Ectodermal cell (in vitro differentiated cells): ENCODE measurements at regions not wholly inside any gene's neighbourhood (a gene's known extent, or its start where the extent isn't known, plus 50 kb on each side); places are given as distances from the start of the nearest gene placed in this dataset.
"Not testable (repeated sequence)": the region's sequence is repeated elsewhere in the genome, so short reads cannot be mapped to it uniquely, and the experiment has no call there.

ENCODE experiments used
- H3K27ac ChIP-seq: 2 replicates; pipeline ENCODE4 v1.7.0; 2013; ENCODE audit warnings: mild to moderate bottlenecking, low read depth, low read length; ENCODE audit not compliant: insufficient read depth, poor library complexity, severe bottlenecking
- H3K27me3 ChIP-seq: 2 replicates; pipeline ENCODE4 v1.7.0; 2013; ENCODE audit warnings: mild to moderate bottlenecking, low read length; ENCODE audit not compliant: insufficient read depth, control insufficient read depth, poor library complexity, severe bottlenecking
- H3K36me3 ChIP-seq: one replicate; pipeline ENCODE4 v1.7.0; 2013; ENCODE audit warnings: low read length; ENCODE audit not compliant: control insufficient read depth, insufficient read depth
- H3K4me1 ChIP-seq: one replicate; pipeline ENCODE4 v1.7.0; 2013; ENCODE audit warnings: low read length; ENCODE audit not compliant: control insufficient read depth, insufficient read depth
- H3K4me3 ChIP-seq: 2 replicates; pipeline ENCODE4 v1.7.0; 2013; ENCODE audit warnings: low read depth, low read length, control low read depth; ENCODE audit not compliant: insufficient read depth
- H3K9me3 ChIP-seq: 2 replicates; pipeline ENCODE4 v1.7.0; 2013; ENCODE audit warnings: mild to moderate bottlenecking, low read length, moderate library complexity; ENCODE audit not compliant: control insufficient read depth
- WGBS, 2 experiments: methylation state at CpG; one replicate each; pipeline ENCODE4 v1.1.7; 2013; ENCODE audit warnings: missing lambda C conversion rate in 2 of 2; 5-methylcytosine and 5-hydroxymethylcytosine counted together

- H3K27me3 ChIP-seq = no peaks in the 10 kb centered on the region
- no peak overlapping the region for H3K4me3 ChIP-seq
- WGBS, 2 experiments = 80 to 81% methylated on average over 9 of the region's 9 CpGs
- H3K4me1 ChIP-seq = no peaks in the 10 kb centered on the region
- no peaks in the 10 kb centered on the region for H3K36me3 ChIP-seq
- no peaks in the 10 kb centered on the region for H3K9me3 ChIP-seq
- no peak overlapping the region for H3K27ac ChIP-seq
Measured at GRCh38 chr1:8161546-8162105, 135.5 kb upstream of the ERRFI1 start.

GRCh38 chr1:8159470-8160024, 133.4 kb upstream of the ERRFI1 start:
- Histone ChIP-seq H3K36me3 (no peaks in the 10 kb centered on the region), H3K27ac (no peak overlapping the region), H3K9me3 (no peaks in the 10 kb centered on the region), H3K27me3 (no peaks in the 10 kb centered on the region), H3K4me3 (no peak overlapping the region), H3K4me1 (peaks cover 10% of the 10 kb centered on the region)
- 92 to 95% methylated on average over 8 of the region's 8 CpGs for WGBS, 2 experiments

GRCh38 chr1:8158995-8159394, 132.9 kb upstream of the ERRFI1 start:
- Histone ChIP-seq H3K36me3 (no peaks in the 10 kb centered on the region), H3K27me3 (no peaks in the 10 kb centered on the region), H3K4me1 (peaks cover 10% of the 10 kb centered on the region), H3K4me3 (no peak overlapping the region), H3K27ac (no peak overlapping the region), H3K9me3 (no peaks in the 10 kb centered on the region)
- 94 to 95% methylated on average over 4 of the region's 4 CpGs for WGBS, 2 experiments

GRCh38 chr1:8157765-8158164, 131.7 kb upstream of the ERRFI1 start:
- Histone ChIP-seq H3K4me3 (no peak overlapping the region), H3K27me3 (no peaks in the 10 kb centered on the region), H3K4me1 (peaks cover 10% of the 10 kb centered on the region), H3K36me3 (no peaks in the 10 kb centered on the region), H3K9me3 (no peaks in the 10 kb centered on the region), H3K27ac (no peak overlapping the region)
- WGBS, 2 experiments = 95 to 97% methylated on average over 2 of the region's 2 CpGs

GRCh38 chr1:8155528-8156186, 129.5 kb upstream of the ERRFI1 start:
- no peak overlapping the region for H3K27ac ChIP-seq
- peaks cover 10% of the 10 kb centered on the region for H3K4me1 ChIP-seq
- no peaks in the 10 kb centered on the region for H3K9me3 ChIP-seq
- no peaks in the 10 kb centered on the region for H3K27me3 ChIP-seq
- no peaks in the 10 kb centered on the region for H3K36me3 ChIP-seq
- 53 to 54% methylated on average over 14 of the region's 14 CpGs for WGBS, 2 experiments
- no peak overlapping the region for H3K4me3 ChIP-seq

GRCh38 chr1:8154621-8155052, 128.5 kb upstream of the ERRFI1 start:
- Histone ChIP-seq H3K9me3 (no peaks in the 10 kb centered on the region), H3K36me3 (no peaks in the 10 kb centered on the region), H3K27me3 (no peaks in the 10 kb centered on the region), H3K27ac (no peak overlapping the region), H3K4me1 (peaks cover 10% of the 10 kb centered on the region), H3K4me3 (no peak overlapping the region)
- WGBS, 2 experiments = 68 to 73% methylated on average over 15 of the region's 15 CpGs

- Histone ChIP-seq H3K4me1 (peaks cover 10% of the 10 kb centered on the region), H3K4me3 (no peak overlapping the region), H3K36me3 (no peaks in the 10 kb centered on the region), H3K27me3 (no peaks in the 10 kb centered on the region), H3K9me3 (no peaks in the 10 kb centered on the region), H3K27ac (no peak overlapping the region)
- 97 to 98% methylated on average over 7 of the region's 7 CpGs for WGBS, 2 experiments
Measured at GRCh38 chr1:8153961-8154360, 127.9 kb upstream of the ERRFI1 start.

- H3K4me3 ChIP-seq = no peak overlapping the region
- H3K27ac ChIP-seq = no peak overlapping the region
- 93 to 94% methylated on average over 19 of the region's 19 CpGs for WGBS, 2 experiments
- no peaks in the 10 kb centered on the region for H3K36me3 ChIP-seq
- no peaks in the 10 kb centered on the region for H3K27me3 ChIP-seq
- H3K9me3 ChIP-seq = no peaks in the 10 kb centered on the region
- peaks cover 10% of the 10 kb centered on the region for H3K4me1 ChIP-seq
Measured at GRCh38 chr1:8152731-8153702, 126.9 kb upstream of the ERRFI1 start.

GRCh38 chr1:8151647-8152046, 125.5 kb upstream of the ERRFI1 start:
- no peaks in the 10 kb centered on the region for H3K9me3 ChIP-seq
- no peaks in the 10 kb centered on the region for H3K27me3 ChIP-seq
- no peak overlapping the region for H3K27ac ChIP-seq
- H3K36me3 ChIP-seq = no peaks in the 10 kb centered on the region
- H3K4me1 ChIP-seq = peaks cover 10% of the 10 kb centered on the region
- WGBS, 2 experiments = 89 to 94% methylated on average over 7 of the region's 7 CpGs
- H3K4me3 ChIP-seq = no peak overlapping the region

- H3K27me3 ChIP-seq, H3K4me1 ChIP-seq, H3K4me3 ChIP-seq, H3K36me3 ChIP-seq, H3K9me3 ChIP-seq, H3K27ac ChIP-seq: not testable (repeated sequence)
- WGBS, 2 experiments = 90 to 94% methylated on average over 7 of the region's 7 CpGs
Measured at GRCh38 chr1:8149756-8150155, 123.6 kb upstream of the ERRFI1 start.
